ENCODE measurements at regions not wholly inside any gene's neighbourhood (a gene's known extent, or its start where the extent isn't known, plus 50 kb on each side); places are given as distances from the start of the nearest gene placed in this dataset.

GRCh38 chr12:100743060-100743459 is 51.5 kb upstream of the ANO4 start:
- DNase-seq (no peak), ATAC-seq (no peak)
- H3K9me3 ChIP-seq = no peaks in the 10 kb centered on the region
- in situ Hi-C loops (cut with MboI; ENCODE audit: low sequenced_read_pairs in 4 of 4) = loop anchor here in 2 of 4 donors (25.0 kb wide), 1 partner anchor 506 kb away; no protein-coding TSS in a partner anchor
- no peak overlapping the region for H3K4me3 ChIP-seq
- no peaks in the 10 kb centered on the region for H3K27me3 ChIP-seq
- H3K27ac ChIP-seq = no peak overlapping the region
- TF ChIP-seq POLR2A (IDR thresholded peaks at IDR 0.05) = no peak
- TF ChIP-seq CTCF (IDR thresholded peaks at IDR 0.05 in 4 of 5, conservative IDR thresholded peaks at IDR 0.05 in 1 of 5) = no peak
- H3K36me3 ChIP-seq = no peaks in the 10 kb centered on the region
- no peaks in the 10 kb centered on the region for H3K4me1 ChIP-seq
- intact Hi-C loops (cut with DNase I; ENCODE audit: low total_unique reads) = no loop called here

All from gastrocnemius medialis (tissue), 4 donors.